GM04503 (cell line): ENCODE measurements at regions not wholly inside any gene's neighbourhood (a gene's known extent, or its start where the extent isn't known, plus 50 kb on each side); places are given as distances from the start of the nearest gene placed in this dataset.
"Not testable (repeated sequence)": the region's sequence is repeated elsewhere in the genome, so short reads cannot be mapped to it uniquely, and the experiment has no call there.

Experiments
- DNase-seq: peaks from one replicate; pipeline ENCODE4 v3.0.0-alpha.2; 2012; ENCODE audit warnings: low read depth

DNA sequence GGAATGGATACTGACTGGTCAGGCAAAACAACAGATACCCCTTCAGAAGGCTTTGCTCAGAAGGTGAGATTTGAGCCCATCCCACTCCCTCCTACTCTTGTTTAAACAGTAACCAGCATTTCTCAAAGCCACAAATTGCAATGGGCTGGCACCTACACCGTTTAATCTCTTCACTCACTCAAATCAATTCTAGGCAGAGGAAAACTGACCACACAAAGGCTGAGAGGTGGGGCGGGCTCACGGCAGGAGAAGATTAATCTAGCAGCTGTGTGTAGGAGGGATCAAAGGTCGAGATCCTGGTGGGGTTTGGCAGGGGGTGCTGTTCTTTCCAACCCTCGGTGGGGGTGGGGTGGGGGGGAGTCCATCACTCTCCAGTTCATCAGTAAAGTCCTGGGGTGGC lies 622.4 kb downstream of the BCOR start:
- no peak for DNase-seq

DNA sequence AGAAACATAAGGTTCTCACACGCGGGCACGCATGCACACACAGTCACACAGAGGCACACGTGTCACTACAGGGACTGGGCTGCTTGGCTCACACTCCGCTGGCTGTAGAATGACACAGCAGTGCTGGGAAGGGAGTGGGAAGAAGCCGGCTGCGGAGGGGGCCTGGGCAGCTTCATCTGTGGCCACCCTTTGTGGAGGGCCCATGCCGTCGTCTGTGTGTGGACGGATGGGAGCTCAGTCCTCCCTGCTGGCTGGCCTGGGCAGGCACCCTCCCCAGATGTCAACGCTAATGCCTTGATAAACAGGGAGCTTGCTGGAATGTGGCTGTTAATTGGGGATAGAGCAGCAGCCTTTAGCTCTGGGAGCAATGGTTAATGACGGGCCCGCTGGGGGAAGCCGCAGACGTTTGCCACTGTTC lies 621.1 kb downstream of the BCOR start:
- no peak for DNase-seq

DNA sequence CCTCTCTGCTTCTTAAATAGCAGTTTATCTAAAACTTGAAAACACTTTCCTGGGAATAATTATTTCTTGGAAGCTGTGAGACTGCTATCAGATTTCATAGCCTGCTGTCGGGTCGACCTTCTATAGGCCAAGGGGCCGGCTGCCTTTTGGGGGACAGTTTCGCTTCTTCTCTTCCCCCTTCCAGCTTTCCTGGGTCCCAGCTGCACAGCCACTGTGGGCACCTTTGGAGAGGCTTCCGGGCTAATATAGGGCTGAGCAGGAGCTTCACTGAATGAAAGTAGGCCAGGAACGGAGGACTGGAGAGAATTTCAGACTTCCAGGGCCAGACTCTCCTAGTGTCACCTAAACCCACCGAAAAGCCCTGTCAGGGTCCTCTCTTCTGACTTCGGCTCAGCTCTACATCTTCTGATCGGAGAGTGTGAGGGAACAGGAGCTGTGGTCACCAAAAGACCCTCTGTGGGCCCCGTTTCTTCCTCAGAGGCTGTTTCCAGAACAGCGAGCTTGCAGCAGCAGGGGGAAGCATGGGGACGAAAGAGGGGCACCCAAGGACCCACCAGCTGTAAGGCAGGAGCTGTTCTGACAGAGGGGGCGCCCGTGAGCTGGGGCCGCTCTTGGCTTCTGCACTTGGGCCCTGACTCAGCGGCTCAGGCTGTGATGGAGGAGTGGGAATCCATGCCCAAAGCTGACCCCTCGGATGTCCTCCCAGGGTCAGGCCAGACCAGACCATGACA lies 620.6 kb downstream of the BCOR start:
- DNase-seq, result no peak

DNA sequence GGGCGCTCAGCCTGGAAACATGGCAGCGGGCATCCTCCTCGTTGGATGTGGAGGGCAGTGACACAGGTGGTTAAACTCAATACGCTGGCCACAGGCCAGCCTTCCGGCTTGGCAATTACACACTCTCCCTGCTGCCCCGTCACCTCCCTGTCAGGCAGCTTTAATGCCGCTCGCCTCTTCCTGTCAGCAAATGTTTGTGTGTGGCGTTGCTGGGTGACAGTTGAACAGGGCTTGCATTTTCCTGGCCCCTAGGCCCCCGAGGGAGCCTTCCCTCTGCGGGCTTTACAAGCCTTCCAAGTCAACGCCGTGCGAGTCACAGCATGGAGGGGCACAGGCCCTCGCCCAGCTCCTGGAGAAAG lies 620.0 kb downstream of the BCOR start:
- DNase-seq, result no peak

DNA sequence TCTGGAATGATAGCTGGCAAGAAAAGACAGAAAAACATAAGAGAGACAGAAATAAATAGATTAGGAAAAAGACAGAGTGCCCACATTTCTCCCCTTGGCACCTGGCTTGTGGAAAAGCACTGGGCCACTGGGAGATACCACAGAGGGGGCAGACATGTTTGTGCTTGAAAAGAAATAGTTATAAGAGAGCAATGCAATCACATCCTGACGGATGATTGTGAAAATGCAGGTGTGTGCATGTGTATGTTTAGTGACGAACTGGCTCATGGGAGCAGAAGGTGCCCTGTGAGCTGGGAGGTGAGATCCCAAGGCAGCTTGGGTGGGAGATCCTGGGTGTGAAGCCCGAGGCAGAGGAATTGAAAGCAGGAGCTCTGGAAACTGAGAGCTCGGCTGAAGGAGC lies 617.9 kb downstream of the BCOR start:
- no peak for DNase-seq

DNA sequence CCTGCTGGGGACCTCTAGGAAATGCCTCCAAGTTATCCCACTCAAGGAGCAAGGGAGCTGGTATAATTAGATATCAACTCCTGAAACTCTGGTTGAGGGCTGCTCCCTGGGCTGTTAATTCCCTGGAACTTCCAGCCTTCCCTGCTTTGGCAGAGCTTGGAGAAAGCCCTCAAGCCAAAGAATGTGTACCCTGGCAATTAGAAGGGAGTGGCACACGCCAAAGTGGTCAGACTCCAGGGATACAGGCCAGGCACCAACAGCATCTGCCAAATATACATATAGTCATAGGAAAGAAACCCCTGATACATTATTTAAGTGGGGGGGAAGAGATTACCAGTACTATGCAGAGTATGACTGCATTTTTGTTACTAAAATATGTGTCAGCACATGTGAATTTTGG lies 616.8 kb downstream of the BCOR start:
- no peak for DNase-seq

DNA sequence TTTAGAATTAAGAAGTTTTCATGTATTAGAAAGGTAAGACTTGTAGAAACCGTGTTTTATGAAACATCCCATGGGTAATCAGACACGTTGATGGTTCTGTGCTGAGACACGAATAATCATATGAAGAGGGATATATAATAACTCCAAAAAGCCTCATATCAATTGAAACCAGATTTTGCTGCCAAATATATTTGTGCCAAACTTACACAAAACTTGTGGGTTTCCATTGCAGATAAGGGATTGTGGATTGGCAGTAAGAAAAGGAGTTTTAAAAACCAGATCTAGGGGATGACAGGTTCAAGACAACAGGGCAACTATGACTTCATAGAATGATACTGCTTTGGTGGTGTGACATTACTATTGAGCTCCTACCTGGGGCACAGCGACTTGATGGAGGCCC lies 616.1 kb downstream of the BCOR start:
- DNase-seq, result no peak

DNA sequence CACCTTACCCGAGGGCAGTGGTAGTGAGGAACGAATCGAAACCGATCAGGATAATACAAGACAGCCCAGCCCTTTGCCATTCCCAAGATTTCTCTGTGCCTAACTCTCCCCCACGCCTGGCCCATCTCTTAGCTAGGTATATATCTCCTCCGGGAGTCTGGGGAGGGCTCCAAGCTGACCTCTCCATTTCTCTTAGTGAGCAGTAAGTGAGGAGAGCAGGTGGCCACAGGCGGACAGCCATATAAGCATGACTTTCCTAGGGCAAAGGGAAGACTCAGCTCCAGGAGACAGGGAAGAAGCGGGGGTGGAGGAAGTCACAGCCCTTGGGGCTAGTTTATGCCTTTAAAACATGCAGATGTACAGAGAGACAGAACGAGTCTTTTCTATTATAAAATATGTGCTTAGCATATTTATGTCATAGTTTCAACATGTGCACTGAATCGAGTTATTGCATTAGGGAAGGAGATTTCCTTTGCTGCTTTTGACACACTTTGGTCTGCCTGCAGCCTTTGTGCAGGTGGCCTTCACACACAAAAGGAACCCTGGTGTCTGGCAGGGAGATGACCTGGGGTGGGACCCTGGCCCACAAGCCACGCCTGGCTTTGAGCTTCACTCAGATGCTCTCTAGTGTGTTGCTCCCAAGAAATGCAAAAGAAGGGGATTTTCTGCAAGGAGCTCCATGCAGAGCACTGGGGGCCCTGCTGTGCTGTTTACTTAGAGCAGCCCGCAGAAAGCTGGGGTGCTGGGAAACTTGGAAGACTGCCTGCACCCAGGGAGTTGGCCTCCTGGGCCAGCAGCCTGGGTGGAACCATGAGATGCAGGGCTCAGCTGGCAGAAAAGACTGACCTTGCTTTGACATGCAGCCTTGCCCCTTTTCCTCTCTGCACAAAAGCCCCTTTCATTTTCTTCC lies 613.3 kb downstream of the BCOR start:
- no peak for DNase-seq

- no peak for DNase-seq
Observed at GRCh38 chrX:39487166-39487968, 610.4 kb downstream of the BCOR start.

DNA sequence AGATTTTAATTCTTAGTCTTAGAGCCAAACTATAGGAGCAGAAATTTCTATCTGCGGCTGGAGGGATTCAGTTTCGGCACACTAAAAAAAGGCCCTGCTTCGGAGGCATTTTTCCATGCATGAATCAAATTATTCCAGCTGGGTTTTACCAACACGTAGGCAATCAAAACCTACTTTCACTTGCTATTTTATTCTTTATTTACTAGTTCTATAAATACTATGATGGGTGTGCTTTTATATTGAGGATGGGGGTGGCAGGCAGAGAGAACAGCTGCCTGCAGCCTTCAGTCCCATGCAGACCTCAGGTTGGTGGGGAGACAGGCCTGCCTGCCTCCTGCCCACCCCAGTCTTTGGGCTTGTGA lies 609.8 kb downstream of the BCOR start:
- DNase-seq, result no peak

DNA sequence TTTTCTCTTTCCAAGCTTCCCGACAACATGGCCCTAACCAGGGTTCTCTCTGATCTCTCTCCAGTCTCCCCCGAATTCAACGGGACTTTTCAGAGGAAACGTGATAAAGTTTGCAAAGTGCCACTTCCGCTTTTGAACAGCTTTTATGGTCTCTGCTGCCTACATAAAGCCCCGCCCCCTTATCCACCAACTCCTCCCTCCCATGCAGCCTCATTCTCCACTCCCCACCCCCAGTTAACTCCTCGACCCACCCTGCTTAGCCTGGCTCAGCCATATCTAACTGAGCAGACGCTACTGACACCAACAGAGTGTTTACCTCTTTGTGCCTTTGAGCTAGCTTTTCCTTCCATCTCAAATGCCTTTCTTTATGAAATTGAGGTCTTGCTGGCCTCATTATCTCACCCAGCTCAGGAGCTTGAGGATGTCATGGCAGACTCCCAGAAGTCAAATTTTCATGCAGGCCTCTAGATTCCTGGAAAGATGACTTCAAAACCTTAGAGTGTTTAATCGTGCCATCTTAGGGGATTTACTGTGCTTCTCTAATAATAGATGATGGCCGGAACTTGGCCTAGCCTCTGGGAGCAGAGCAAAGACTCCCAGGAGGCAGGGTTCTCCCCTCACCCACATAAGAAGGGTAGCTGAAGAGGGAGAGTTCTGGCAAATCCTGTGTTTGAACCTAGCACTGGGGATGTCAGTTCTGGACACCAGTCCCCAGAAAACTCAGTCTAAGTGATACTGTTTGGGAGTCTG lies 606.0 kb downstream of the BCOR start:
- no peak for DNase-seq

- no peak for DNase-seq
Observed at GRCh38 chrX:39492497-39493162, 605.1 kb downstream of the BCOR start.

DNA sequence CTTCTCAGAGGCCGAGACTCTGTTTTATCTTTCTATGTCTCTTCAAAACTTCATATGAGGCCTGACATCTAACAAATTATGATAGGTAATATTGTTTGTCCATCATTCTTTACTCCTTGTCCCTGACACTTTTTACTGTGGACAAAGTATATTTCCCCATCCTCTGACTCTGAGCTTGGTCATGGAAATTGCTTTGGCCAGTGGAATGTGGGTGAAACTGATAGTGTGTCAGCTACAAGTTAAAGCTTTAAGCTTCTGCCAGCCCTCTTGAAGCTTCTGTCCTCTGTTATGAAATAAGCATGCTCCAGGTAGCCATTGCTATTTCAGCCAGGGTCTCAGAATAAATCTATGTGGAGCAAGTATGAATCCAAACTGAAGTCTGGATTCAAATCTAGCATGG lies 604.6 kb downstream of the BCOR start:
- DNase-seq, result no peak

- DNase-seq, result not testable (repeated sequence)
Observed at GRCh38 chrX:39497117-39497516, 600.6 kb downstream of the BCOR start.

GRCh38 chrX:39497702-39498265 lies 600.0 kb downstream of the BCOR start:
- DNase-seq, result no peak

GRCh38 chrX:39499996-39500395 lies 597.8 kb downstream of the BCOR start:
- DNase-seq, result no peak

GRCh38 chrX:39501822-39502221 lies 595.9 kb downstream of the BCOR start:
- DNase-seq, result no peak

DNA sequence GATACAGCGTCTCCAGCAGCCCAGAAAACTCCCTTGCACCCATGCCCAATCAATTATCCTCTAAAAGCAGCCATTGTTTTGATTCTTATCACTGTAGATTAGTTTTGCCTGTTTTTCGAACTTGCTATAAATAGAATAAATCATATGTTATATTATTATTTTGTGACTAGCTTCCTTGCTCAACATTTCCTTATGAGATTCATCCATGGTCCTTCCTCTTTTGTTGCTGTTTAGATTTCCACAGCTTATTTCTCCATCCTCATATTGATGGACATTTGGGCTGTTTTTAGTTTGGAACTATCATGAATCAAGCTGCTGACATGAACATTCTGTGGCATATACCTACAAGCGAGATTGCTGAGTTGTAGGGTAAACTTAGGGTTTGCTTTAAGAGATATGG lies 595.3 kb downstream of the BCOR start:
- no peak for DNase-seq

DNA sequence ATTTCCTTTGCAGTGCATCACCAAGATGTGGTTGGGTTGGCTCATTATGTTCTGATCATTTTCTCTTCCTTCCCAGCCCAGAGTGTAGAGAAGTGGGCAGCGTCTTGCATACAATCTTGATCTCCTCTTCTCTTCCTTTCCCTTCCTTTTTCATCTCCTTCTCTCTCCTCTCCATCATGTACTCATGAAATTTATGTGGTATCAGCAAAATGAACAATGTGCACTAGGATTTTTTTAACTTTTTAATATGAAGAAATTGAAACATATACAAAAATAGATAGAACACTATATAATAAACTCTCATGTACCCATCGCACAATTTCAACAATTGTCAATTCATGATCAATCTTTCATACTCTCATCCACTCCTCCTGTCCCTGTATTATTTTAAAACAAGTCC lies 593.5 kb downstream of the BCOR start:
- no peak for DNase-seq

DNA sequence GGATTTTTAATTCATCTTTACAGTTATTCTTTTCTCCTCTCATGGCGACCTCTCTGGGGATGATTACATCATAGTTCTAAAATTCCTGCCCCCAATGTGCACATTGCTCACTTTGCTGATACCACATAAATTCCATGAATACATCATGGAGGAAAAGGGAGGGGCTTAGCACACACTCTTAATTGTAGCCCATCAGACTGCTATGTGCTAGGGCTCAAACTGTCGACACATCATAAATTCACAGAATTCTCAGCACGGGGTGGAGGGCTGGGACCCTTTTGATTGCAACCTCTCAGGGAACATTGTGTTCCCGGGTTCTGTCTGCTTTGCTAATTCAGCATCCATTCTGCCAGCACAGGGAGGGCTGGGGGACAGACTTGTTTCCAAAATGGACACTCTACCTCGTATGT lies 592.9 kb downstream of the BCOR start:
- no peak for DNase-seq

DNA sequence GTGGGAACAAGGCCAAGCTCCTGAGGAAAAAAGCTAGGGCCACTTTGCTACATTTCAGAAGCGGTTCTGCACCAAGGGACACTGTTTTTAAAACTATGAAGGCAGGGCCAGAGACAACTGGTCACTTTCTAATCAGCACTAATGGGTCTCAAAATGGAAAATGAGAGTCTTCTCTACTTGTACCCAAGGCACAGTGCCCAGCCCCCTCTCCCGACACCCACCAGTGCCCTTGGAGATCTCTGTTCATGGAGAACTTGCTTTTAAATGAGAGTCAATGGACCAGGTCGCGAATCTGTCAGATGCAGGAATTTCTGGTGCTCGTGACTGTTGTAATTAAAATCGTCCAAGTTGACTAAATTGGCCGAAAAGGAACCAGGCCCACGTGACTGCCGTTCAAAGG lies 591.6 kb downstream of the BCOR start:
- no peak for DNase-seq
